ENCODE measurements at regions not wholly inside any gene's neighbourhood (a gene's known extent, or its start where the extent isn't known, plus 50 kb on each side); places are given as distances from the start of the nearest gene placed in this dataset.

DNA sequence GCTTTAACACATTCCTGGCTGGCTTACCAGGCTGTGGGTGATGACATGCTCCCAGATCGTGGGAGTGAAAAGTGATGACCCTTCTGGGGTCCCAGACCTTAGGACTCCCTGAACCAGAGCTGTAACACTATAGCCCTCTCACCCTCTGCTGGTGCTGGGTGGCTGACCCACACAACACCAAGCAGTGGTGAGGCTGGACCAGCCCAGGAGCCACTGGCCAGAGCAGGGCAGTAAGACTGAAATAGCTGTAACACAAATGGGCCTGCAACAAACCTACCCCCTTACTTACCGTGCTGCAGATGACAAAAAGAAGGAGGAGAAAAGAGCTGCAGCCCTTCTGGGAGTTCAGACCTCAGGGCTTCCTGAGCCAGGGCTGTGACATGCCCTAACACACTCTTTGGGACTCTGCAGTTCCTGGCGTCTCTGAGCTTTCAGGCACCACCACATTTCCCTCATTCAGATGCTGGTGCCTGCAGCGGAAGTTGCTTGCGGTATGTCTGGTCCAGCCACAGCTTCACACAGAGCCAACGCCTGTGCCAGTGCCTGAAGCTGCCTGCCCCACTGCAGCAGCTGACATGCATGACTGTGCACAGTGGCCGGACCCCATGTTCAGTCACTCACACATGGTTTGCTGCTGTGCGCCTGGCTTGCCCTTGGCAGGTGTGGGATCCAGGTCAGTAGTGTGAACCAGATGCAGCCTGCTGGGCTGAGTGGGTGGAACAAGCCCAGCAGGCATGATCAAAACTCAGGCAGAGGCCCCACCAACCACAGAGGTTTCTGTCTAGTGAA lies 1247.4 kb downstream of the EFNA5 start:
- 84% methylated on average over 8 of the region's 8 CpGs for WGBS
- no peak overlapping the region for H3K9ac ChIP-seq (ENCODE audit: low read depth in 1 of 2, low read length in 2 of 2)
- TF ChIP-seq, protein P1, sequence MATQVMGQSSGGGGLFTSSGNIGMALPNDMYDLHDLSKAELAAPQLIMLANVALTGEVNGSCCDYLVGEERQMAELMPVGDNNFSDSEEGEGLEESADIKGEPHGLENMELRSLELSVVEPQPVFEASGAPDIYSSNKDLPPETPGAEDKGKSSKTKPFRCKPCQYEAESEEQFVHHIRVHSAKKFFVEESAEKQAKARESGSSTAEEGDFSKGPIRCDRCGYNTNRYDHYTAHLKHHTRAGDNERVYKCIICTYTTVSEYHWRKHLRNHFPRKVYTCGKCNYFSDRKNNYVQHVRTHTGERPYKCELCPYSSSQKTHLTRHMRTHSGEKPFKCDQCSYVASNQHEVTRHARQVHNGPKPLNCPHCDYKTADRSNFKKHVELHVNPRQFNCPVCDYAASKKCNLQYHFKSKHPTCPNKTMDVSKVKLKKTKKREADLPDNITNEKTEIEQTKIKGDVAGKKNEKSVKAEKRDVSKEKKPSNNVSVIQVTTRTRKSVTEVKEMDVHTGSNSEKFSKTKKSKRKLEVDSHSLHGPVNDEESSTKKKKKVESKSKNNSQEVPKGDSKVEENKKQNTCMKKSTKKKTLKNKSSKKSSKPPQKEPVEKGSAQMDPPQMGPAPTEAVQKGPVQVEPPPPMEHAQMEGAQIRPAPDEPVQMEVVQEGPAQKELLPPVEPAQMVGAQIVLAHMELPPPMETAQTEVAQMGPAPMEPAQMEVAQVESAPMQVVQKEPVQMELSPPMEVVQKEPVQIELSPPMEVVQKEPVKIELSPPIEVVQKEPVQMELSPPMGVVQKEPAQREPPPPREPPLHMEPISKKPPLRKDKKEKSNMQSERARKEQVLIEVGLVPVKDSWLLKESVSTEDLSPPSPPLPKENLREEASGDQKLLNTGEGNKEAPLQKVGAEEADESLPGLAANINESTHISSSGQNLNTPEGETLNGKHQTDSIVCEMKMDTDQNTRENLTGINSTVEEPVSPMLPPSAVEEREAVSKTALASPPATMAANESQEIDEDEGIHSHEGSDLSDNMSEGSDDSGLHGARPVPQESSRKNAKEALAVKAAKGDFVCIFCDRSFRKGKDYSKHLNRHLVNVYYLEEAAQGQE (IDR thresholded peaks at IDR 0.05): no peak
- TF ChIP-seq NR2F2 (IDR thresholded peaks at IDR 0.05) (no peak), SP1 (IDR thresholded peaks at IDR 0.05) (no peak), FOXA2 (IDR thresholded peaks at IDR 0.05) (no peak), GABPA (IDR thresholded peaks at IDR 0.05 in 1 of 2, conservative IDR thresholded peaks at IDR 0.05 in 1 of 2) (no peak), EGR1 (IDR thresholded peaks at IDR 0.05; ENCODE audit: low read depth in 2 of 2) (no peak), JUND (IDR thresholded peaks at IDR 0.05) (no peak), RAD21 (IDR thresholded peaks at IDR 0.05) (no peak), RXRA (IDR thresholded peaks at IDR 0.05) (no peak), FOXA1 (IDR thresholded peaks at IDR 0.05) (no peak)
- TF ChIP-seq, protein P2, sequence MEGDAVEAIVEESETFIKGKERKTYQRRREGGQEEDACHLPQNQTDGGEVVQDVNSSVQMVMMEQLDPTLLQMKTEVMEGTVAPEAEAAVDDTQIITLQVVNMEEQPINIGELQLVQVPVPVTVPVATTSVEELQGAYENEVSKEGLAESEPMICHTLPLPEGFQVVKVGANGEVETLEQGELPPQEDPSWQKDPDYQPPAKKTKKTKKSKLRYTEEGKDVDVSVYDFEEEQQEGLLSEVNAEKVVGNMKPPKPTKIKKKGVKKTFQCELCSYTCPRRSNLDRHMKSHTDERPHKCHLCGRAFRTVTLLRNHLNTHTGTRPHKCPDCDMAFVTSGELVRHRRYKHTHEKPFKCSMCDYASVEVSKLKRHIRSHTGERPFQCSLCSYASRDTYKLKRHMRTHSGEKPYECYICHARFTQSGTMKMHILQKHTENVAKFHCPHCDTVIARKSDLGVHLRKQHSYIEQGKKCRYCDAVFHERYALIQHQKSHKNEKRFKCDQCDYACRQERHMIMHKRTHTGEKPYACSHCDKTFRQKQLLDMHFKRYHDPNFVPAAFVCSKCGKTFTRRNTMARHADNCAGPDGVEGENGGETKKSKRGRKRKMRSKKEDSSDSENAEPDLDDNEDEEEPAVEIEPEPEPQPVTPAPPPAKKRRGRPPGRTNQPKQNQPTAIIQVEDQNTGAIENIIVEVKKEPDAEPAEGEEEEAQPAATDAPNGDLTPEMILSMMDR (IDR thresholded peaks at IDR 0.05; ENCODE audit: low read depth, low read length, missing input control): no peak
- TF ChIP-seq, protein P3, sequence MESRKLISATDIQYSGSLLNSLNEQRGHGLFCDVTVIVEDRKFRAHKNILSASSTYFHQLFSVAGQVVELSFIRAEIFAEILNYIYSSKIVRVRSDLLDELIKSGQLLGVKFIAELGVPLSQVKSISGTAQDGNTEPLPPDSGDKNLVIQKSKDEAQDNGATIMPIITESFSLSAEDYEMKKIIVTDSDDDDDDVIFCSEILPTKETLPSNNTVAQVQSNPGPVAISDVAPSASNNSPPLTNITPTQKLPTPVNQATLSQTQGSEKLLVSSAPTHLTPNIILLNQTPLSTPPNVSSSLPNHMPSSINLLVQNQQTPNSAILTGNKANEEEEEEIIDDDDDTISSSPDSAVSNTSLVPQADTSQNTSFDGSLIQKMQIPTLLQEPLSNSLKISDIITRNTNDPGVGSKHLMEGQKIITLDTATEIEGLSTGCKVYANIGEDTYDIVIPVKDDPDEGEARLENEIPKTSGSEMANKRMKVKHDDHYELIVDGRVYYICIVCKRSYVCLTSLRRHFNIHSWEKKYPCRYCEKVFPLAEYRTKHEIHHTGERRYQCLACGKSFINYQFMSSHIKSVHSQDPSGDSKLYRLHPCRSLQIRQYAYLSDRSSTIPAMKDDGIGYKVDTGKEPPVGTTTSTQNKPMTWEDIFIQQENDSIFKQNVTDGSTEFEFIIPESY (IDR thresholded peaks at IDR 0.05): no peak
- no peak overlapping the region for H3K27ac ChIP-seq (ENCODE audit: low read depth in 1 of 2, low read length in 2 of 2)
- no peaks in the 10 kb centered on the region for H3K36me3 ChIP-seq (ENCODE audit: control insufficient read depth in 4 of 4, insufficient read depth in 3 of 4, low read depth in 1 of 4, low read length in 3 of 4)
- no peaks in the 10 kb centered on the region for H3K4me1 ChIP-seq (ENCODE audit: control insufficient read depth in 4 of 4, insufficient read depth in 4 of 4, low read length in 3 of 4)
- H3K27me3 ChIP-seq (ENCODE audit: control insufficient read depth in 4 of 4, insufficient read depth in 4 of 4, low read length in 3 of 4): no peaks in the 10 kb centered on the region
- no peak overlapping the region for H3K4me3 ChIP-seq (ENCODE audit: low read depth in 1 of 3, low read length in 3 of 3)
- no peak for DNase-seq (ENCODE audit: low spot score)
- peaks cover 0 to 10% (median 4%) of the 10 kb centered on the region in 4 donors for H3K9me3 ChIP-seq (ENCODE audit: control insufficient read depth in 4 of 4, low read length in 3 of 4)

DNA sequence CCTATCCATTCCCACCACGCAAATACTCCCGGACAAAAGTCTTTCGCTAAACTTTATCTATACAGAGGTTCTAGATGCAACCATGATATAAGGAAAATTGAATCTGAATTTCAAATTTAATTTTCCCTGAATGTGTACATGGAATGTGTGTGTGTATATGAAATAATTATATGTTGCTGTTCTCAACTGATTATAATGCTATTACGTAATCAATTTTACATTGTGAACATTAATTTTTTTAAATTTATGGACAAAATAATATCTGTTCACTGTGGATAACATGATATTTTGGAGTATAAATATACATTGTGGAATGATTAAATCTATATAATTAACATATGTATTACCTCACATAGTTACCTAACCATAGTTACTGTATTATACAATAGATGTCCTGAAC lies 1250.6 kb downstream of the EFNA5 start:
- DNase-seq (ENCODE audit: low spot score): no peak
- no peaks in the 10 kb centered on the region for H3K4me1 ChIP-seq (ENCODE audit: control insufficient read depth in 4 of 4, insufficient read depth in 4 of 4, low read length in 3 of 4)
- 90% methylated on average over 4 of the region's 4 CpGs for WGBS
- TF ChIP-seq, protein P1 (IDR thresholded peaks at IDR 0.05): no peak
- no peak for TF ChIP-seq FOXA1 (IDR thresholded peaks at IDR 0.05)
- no peak for TF ChIP-seq HNF4G (IDR thresholded peaks at IDR 0.05)
- TF ChIP-seq HNF4A (conservative IDR thresholded peaks at IDR 0.05): no peak
- no peak for TF ChIP-seq RAD21 (IDR thresholded peaks at IDR 0.05)
- no peak for TF ChIP-seq EGR1 (IDR thresholded peaks at IDR 0.05; ENCODE audit: low read depth in 2 of 2)
- TF ChIP-seq, protein P3 (IDR thresholded peaks at IDR 0.05): no peak
- TF ChIP-seq FOXA2 (IDR thresholded peaks at IDR 0.05): no peak
- H3K27ac ChIP-seq (ENCODE audit: low read depth in 1 of 2, low read length in 2 of 2): no peak overlapping the region
- H3K27me3 ChIP-seq (ENCODE audit: control insufficient read depth in 4 of 4, insufficient read depth in 4 of 4, low read length in 3 of 4): no peaks in the 10 kb centered on the region
- H3K36me3 ChIP-seq (ENCODE audit: control insufficient read depth in 4 of 4, insufficient read depth in 3 of 4, low read depth in 1 of 4, low read length in 3 of 4): no peaks in the 10 kb centered on the region
- H3K4me3 ChIP-seq (ENCODE audit: low read depth in 1 of 3, low read length in 3 of 3): no peak overlapping the region
- H3K9me3 ChIP-seq (ENCODE audit: control insufficient read depth in 4 of 4, low read length in 3 of 4): peaks cover 0 to 10% (median 4%) of the 10 kb centered on the region in 4 donors
- H3K9ac ChIP-seq (ENCODE audit: low read depth in 1 of 2, low read length in 2 of 2): no peak overlapping the region

Data from liver (tissue), 8 donors.